ENCODE measurements at regions not wholly inside any gene's neighbourhood (a gene's known extent, or its start where the extent isn't known, plus 50 kb on each side); places are given as distances from the start of the nearest gene placed in this dataset.

DNA sequence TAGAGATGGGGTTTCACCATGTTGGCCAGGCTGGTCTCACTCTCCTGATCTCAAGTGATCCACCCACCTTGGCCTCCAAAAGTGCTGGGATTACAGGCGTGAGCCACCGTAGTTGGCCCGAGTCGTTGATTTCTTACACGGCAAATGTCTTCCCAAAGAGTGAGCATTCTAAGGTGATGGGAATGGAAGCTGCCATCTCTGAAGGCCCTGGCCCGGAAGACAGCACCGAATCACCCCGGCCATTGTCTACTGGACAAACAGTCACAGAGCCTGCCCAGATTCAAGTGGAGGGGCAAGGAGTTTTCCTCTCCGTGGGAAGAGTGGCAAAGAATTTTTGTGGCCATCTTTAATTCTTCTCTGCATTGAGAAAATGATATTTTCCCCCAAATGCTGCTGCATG is 92.1 kb upstream of the AJAP1 start:
- no peak for DNase-seq (ENCODE audit: low read depth, low spot score)
- no peaks in the 10 kb centered on the region for H3K36me3 ChIP-seq (ENCODE audit: insufficient read depth, insufficient read length, low read length)
- no peak overlapping the region for H3K9ac ChIP-seq (ENCODE audit: insufficient read length, low read depth)
- no peaks in the 10 kb centered on the region for H3K9me3 ChIP-seq (ENCODE audit: insufficient read depth, low read length)
- TF ChIP-seq YY1 (IDR thresholded peaks at IDR 0.05; ENCODE audit: insufficient read depth, insufficient read length) (no peak), ZNF274 (IDR thresholded peaks at IDR 0.05; ENCODE audit: low read depth, low read length) (no peak), SUZ12 (IDR thresholded peaks at IDR 0.05; ENCODE audit: extremely low read depth, insufficient read depth, insufficient read length) (no peak)
- no peaks in the 10 kb centered on the region for H3K27me3 ChIP-seq (ENCODE audit: insufficient read depth, insufficient read length)
- no peak overlapping the region for H3K4me3 ChIP-seq (ENCODE audit: insufficient read length, low read depth)
- no peaks in the 10 kb centered on the region for H3K4me1 ChIP-seq (ENCODE audit: insufficient read depth, insufficient read length)

DNA sequence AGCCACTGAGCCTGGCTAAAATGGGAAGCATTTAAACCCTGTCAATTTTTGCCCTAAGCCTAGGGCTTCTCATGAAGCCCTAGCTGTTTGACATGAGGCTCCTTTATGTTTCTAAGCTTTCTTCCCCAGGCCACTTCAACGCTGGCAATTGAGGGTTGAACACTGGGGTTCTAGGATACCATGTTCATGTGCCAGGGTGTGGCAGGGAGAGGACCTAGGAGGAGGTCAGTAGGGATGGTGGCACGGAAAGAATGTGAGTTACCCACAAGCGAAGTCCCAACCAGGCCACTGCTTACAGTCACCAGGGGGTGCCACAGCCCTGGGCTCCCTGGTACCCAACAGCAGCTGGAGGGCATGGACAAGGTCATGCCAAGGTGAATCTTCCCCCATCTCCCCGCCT is 90.8 kb upstream of the AJAP1 start:
- no peak for DNase-seq (ENCODE audit: low read depth, low spot score)
- Histone ChIP-seq H3K27me3 (ENCODE audit: insufficient read depth, insufficient read length) (no peaks in the 10 kb centered on the region), H3K36me3 (ENCODE audit: insufficient read depth, insufficient read length, low read length) (no peaks in the 10 kb centered on the region), H3K4me1 (ENCODE audit: insufficient read depth, insufficient read length) (no peaks in the 10 kb centered on the region), H3K9ac (ENCODE audit: insufficient read length, low read depth) (no peak overlapping the region), H3K4me3 (ENCODE audit: insufficient read length, low read depth) (no peak overlapping the region), H3K9me3 (ENCODE audit: insufficient read depth, low read length) (no peaks in the 10 kb centered on the region)
- no peak for TF ChIP-seq ZNF274 (IDR thresholded peaks at IDR 0.05; ENCODE audit: low read depth, low read length)
- TF ChIP-seq YY1 (IDR thresholded peaks at IDR 0.05; ENCODE audit: insufficient read depth, insufficient read length) = no peak
- TF ChIP-seq SUZ12 (IDR thresholded peaks at IDR 0.05; ENCODE audit: extremely low read depth, insufficient read depth, insufficient read length) = no peak

DNA sequence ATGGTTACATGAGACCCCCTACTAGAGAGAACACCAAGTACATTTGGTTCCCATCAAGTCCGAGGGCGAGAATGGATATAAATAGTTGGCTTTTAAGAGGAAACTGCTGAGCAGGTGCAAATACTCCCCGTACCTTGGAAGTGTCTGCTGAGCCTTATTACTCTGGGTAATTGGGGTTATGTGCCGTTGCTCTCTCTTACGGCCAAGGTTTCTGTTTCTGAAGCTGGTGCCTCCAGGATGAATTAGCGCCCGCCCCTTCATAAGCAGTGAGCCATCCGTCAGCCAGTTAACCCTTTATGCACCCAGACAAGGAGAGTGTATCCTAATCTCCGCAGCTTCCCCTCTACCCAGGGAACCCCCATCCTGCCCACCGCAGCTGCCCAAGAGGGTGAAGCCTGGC is 90.4 kb upstream of the AJAP1 start:
- no peak overlapping the region for H3K9ac ChIP-seq (ENCODE audit: insufficient read length, low read depth)
- no peak overlapping the region for H3K4me3 ChIP-seq (ENCODE audit: insufficient read length, low read depth)
- no peaks in the 10 kb centered on the region for H3K9me3 ChIP-seq (ENCODE audit: insufficient read depth, low read length)
- no peak for DNase-seq (ENCODE audit: low read depth, low spot score)
- no peaks in the 10 kb centered on the region for H3K4me1 ChIP-seq (ENCODE audit: insufficient read depth, insufficient read length)
- TF ChIP-seq ZNF274 (IDR thresholded peaks at IDR 0.05; ENCODE audit: low read depth, low read length) = no peak
- TF ChIP-seq SUZ12 (IDR thresholded peaks at IDR 0.05; ENCODE audit: extremely low read depth, insufficient read depth, insufficient read length) = no peak
- no peak for TF ChIP-seq YY1 (IDR thresholded peaks at IDR 0.05; ENCODE audit: insufficient read depth, insufficient read length)
- H3K36me3 ChIP-seq (ENCODE audit: insufficient read depth, insufficient read length, low read length) = no peaks in the 10 kb centered on the region
- H3K27me3 ChIP-seq (ENCODE audit: insufficient read depth, insufficient read length) = no peaks in the 10 kb centered on the region

DNA sequence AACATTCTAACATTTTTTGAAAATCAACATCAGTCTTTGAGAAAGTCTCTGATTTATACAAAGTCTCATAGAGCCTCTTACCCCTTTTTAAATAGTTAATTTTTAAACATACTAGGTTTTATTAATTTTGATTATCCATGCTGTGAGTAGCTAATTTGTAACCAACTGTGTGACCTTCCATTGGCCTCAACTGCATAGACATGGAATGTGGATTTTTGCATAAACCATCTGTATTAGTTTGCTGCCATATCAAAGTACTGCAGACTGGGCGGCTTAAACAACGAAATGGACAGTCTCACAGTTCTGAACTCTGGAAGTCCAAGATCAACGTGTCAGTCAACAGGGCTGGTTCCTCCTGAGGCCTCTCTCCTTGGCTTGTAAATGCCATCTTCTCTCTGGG is 89.2 kb upstream of the AJAP1 start:
- H3K9me3 ChIP-seq (ENCODE audit: insufficient read depth, low read length) = no peaks in the 10 kb centered on the region
- no peak overlapping the region for H3K9ac ChIP-seq (ENCODE audit: insufficient read length, low read depth)

DNA sequence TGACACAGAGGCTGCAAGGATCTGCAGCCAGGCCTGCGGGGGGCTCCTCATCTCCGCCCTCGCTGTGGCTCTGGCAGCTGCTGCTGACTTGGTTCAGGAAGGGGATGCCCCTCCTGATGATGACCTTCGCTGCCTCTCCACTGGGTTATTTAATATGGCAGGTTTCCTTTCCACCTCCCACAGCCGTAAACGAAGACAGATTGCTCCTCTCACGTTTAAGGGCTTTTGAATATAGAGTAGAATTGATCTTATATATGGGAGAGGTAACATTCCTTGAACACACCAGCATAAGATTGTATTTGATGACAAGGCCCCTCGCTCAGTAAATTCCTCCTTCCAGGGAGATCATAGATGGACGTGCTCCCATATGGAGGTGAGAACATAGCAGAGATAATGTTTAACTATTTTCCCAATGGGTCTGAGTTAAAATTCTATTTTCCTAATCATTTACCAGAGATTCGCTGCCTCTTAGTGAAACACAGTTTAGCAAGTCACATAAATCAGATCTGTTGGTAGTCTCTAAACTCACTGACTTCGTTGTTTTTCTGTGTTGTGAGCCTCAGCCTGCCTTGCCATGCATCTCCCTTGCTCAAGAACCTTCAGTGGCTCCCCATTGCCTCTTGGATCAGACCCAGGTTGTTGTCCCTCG is 88.5 kb upstream of the AJAP1 start:
- H3K4me1 ChIP-seq (ENCODE audit: insufficient read depth, insufficient read length) = no peaks in the 10 kb centered on the region
- H3K27me3 ChIP-seq (ENCODE audit: insufficient read depth, insufficient read length) = no peaks in the 10 kb centered on the region
- H3K36me3 ChIP-seq (ENCODE audit: insufficient read depth, insufficient read length, low read length) = no peaks in the 10 kb centered on the region
- no peak for DNase-seq (ENCODE audit: low read depth, low spot score)
- H3K9me3 ChIP-seq (ENCODE audit: insufficient read depth, low read length) = no peaks in the 10 kb centered on the region
- H3K4me3 ChIP-seq (ENCODE audit: insufficient read length, low read depth) = no peak overlapping the region
- TF ChIP-seq SUZ12 (IDR thresholded peaks at IDR 0.05; ENCODE audit: extremely low read depth, insufficient read depth, insufficient read length) (no peak), YY1 (IDR thresholded peaks at IDR 0.05; ENCODE audit: insufficient read depth, insufficient read length) (no peak), ZNF274 (IDR thresholded peaks at IDR 0.05; ENCODE audit: low read depth, low read length) (no peak)
- H3K9ac ChIP-seq (ENCODE audit: insufficient read length, low read depth) = no peak overlapping the region

More for the DNA sequence above, 89.2 kb upstream of the AJAP1 start:
- no peak for DNase-seq (ENCODE audit: low read depth, low spot score)
- Histone ChIP-seq H3K36me3 (ENCODE audit: insufficient read depth, insufficient read length, low read length) (no peaks in the 10 kb centered on the region), H3K27me3 (ENCODE audit: insufficient read depth, insufficient read length) (no peaks in the 10 kb centered on the region), H3K4me3 (ENCODE audit: insufficient read length, low read depth) (no peak overlapping the region), H3K4me1 (ENCODE audit: insufficient read depth, insufficient read length) (no peaks in the 10 kb centered on the region)
- no peak for TF ChIP-seq YY1 (IDR thresholded peaks at IDR 0.05; ENCODE audit: insufficient read depth, insufficient read length)
- no peak for TF ChIP-seq ZNF274 (IDR thresholded peaks at IDR 0.05; ENCODE audit: low read depth, low read length)
- TF ChIP-seq SUZ12 (IDR thresholded peaks at IDR 0.05; ENCODE audit: extremely low read depth, insufficient read depth, insufficient read length) = no peak

DNA sequence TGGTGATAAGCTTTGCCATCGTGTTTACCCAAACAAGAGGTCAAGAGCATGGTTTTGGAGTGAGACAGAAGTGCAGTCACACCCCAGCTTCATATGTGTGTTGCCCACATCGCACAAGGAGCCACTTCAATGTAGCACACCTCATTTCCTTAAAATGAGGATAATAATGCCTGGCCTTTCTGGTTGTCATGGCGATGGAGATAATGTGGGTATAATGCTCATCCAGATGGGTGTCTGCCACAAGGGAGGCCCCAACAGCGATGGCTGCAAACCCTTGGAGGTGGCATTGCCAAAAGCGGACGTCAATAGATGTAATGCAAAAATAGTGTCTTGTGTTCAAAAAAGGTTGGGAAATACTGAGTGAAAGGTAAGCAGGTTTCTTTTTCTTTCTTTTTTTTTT is 83.1 kb upstream of the AJAP1 start:
- TF ChIP-seq SUZ12 (IDR thresholded peaks at IDR 0.05; ENCODE audit: extremely low read depth, insufficient read depth, insufficient read length) = no peak
- no peak for TF ChIP-seq ZNF274 (IDR thresholded peaks at IDR 0.05; ENCODE audit: low read depth, low read length)
- TF ChIP-seq YY1 (IDR thresholded peaks at IDR 0.05; ENCODE audit: insufficient read depth, insufficient read length) = no peak
- Histone ChIP-seq H3K4me3 (ENCODE audit: insufficient read length, low read depth) (no peak overlapping the region), H3K9ac (ENCODE audit: insufficient read length, low read depth) (no peak overlapping the region), H3K36me3 (ENCODE audit: insufficient read depth, insufficient read length, low read length) (no peaks in the 10 kb centered on the region), H3K27me3 (ENCODE audit: insufficient read depth, insufficient read length) (no peaks in the 10 kb centered on the region), H3K9me3 (ENCODE audit: insufficient read depth, low read length) (no peaks in the 10 kb centered on the region), H3K4me1 (ENCODE audit: insufficient read depth, insufficient read length) (no peaks in the 10 kb centered on the region)
- no peak for DNase-seq (ENCODE audit: low read depth, low spot score)

DNA sequence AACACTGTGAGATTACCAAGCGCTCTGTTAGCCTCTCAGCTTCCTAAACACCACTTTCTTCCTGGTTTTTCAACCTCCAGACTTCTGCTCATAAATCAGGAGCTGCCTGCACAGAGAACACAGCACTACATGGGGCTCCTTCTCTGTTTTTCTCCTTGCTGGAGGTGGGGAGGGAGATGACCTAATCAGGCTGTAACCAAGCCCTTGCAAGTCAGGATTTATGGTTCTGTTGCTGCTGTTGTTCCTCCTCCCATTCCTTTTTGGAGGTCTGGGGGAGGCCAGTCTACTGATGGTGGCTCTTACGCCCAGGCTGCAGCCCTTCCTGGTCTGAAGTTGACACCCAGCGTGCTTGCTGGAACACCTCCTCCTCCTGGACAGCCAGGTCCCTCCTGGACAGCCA is 80.9 kb upstream of the AJAP1 start:
- Histone ChIP-seq H3K27me3 (ENCODE audit: insufficient read depth, insufficient read length) (no peaks in the 10 kb centered on the region), H3K9me3 (ENCODE audit: insufficient read depth, low read length) (no peaks in the 10 kb centered on the region), H3K4me3 (ENCODE audit: insufficient read length, low read depth) (no peak overlapping the region), H3K4me1 (ENCODE audit: insufficient read depth, insufficient read length) (no peaks in the 10 kb centered on the region), H3K36me3 (ENCODE audit: insufficient read depth, insufficient read length, low read length) (no peaks in the 10 kb centered on the region), H3K9ac (ENCODE audit: insufficient read length, low read depth) (no peak overlapping the region)
- TF ChIP-seq YY1 (IDR thresholded peaks at IDR 0.05; ENCODE audit: insufficient read depth, insufficient read length) = no peak
- no peak for TF ChIP-seq SUZ12 (IDR thresholded peaks at IDR 0.05; ENCODE audit: extremely low read depth, insufficient read depth, insufficient read length)
- TF ChIP-seq ZNF274 (IDR thresholded peaks at IDR 0.05; ENCODE audit: low read depth, low read length) = no peak
- no peak for DNase-seq (ENCODE audit: low read depth, low spot score)

Data from NT2/D1 (cell line).